SK-N-SH (cell line): ENCODE measurements at regions not wholly inside any gene's neighbourhood (a gene's known extent, or its start where the extent isn't known, plus 50 kb on each side); places are given as distances from the start of the nearest gene placed in this dataset.

Experiments used
- CTCF ChIP-seq: fragments of 200-600 bp; sonication (generic); IDR thresholded peaks from 2 replicates; pipeline ENCODE4 v1.6.1; 2017; ENCODE audit warnings: antibody characterized with exemption, mild to moderate bottlenecking, moderate library complexity
- RAD21 ChIP-seq: IDR thresholded peaks from 2 replicates; pipeline ENCODE4 v1.6.1; 2012; ENCODE audit warnings: mild to moderate bottlenecking, low read length

- TF ChIP-seq RAD21 (no peak), CTCF (no peak)
Observed at GRCh38 chr12:17595111-17595510, 494.9 kb downstream of the RERGL start.
